Ishikawa (cell line): ENCODE measurements at regions not wholly inside any gene's neighbourhood (a gene's known extent, or its start where the extent isn't known, plus 50 kb on each side); places are given as distances from the start of the nearest gene placed in this dataset.

Source experiments
- CEBPB ChIP-seq: IDR thresholded peaks from 2 replicates; pipeline ENCODE4 v1.6.1; 2012
- CREB1 ChIP-seq: IDR thresholded peaks from 2 replicates; pipeline ENCODE4 v1.6.1; 2012; ENCODE audit warnings: low read depth
- EGR1 ChIP-seq: IDR thresholded peaks from 2 replicates; pipeline ENCODE4 v1.6.1; 2012
- EP300 ChIP-seq: IDR thresholded peaks from 2 replicates; pipeline ENCODE4 v1.6.1; 2012; ENCODE audit warnings: borderline replicate concordance
- FOXM1 ChIP-seq: IDR thresholded peaks from 2 replicates; pipeline ENCODE4 v1.6.1; 2012; ENCODE audit warnings: low read depth, borderline replicate concordance
- MAX ChIP-seq: IDR thresholded peaks from 2 replicates; pipeline ENCODE4 v1.6.1; 2012
- NFIC ChIP-seq: IDR thresholded peaks from 2 replicates; pipeline ENCODE4 v1.6.1; 2012
- RAD21 ChIP-seq: IDR thresholded peaks from 2 replicates; pipeline ENCODE4 v1.6.1; 2012; ENCODE audit warnings: low read depth
- REST ChIP-seq: IDR thresholded peaks from 2 replicates; pipeline ENCODE4 v1.6.1; 2012; ENCODE audit warnings: low read depth, mild to moderate bottlenecking
- TCF12 ChIP-seq: IDR thresholded peaks from 2 replicates; pipeline ENCODE4 v1.6.1; 2012; ENCODE audit warnings: low read depth
- TEAD4 ChIP-seq: IDR thresholded peaks from 2 replicates; pipeline ENCODE4 v1.6.1; 2012
- USF1 ChIP-seq: IDR thresholded peaks from 2 replicates; pipeline ENCODE4 v1.6.1; 2012
- YY1 ChIP-seq: IDR thresholded peaks from 2 replicates; pipeline ENCODE4 v1.6.1; 2012; ENCODE audit warnings: low read depth
- ZBTB7A ChIP-seq: IDR thresholded peaks from 2 replicates; pipeline ENCODE4 v1.6.1; 2012; ENCODE audit warnings: low read depth

- TF ChIP-seq TCF12 (no peak), EGR1 (no peak), USF1 (no peak), MAX (no peak), YY1 (no peak), CEBPB (no peak), CREB1 (no peak), RAD21 (no peak)
These were observed 68.6 kb upstream of the SYT1 start for GRCh38 chr12:78795934-78796445.

- no peak for TF ChIP-seq CEBPB
- no peak for TF ChIP-seq REST
- no peak for TF ChIP-seq ZBTB7A
- TF ChIP-seq USF1, result no peak
- TF ChIP-seq CREB1, result no peak
- no peak for TF ChIP-seq FOXM1
- TF ChIP-seq MAX, result no peak
- no peak for TF ChIP-seq TEAD4
- TF ChIP-seq NFIC, result no peak
- no peak for TF ChIP-seq YY1
These were observed 67.2 kb upstream of the SYT1 start for GRCh38 chr12:78797196-78797931.

- TF ChIP-seq RAD21 (no peak), FOXM1 (no peak), CEBPB (no peak)
These were observed 64.9 kb upstream of the SYT1 start for GRCh38 chr12:78799649-78800048.

- TF ChIP-seq CEBPB (no peak), YY1 (no peak), MAX (no peak), REST (no peak)
These were observed 62.0 kb upstream of the SYT1 start for GRCh38 chr12:78802593-78802992.

GRCh38 chr12:78804262-78804661, 60.3 kb upstream of the SYT1 start:
- TF ChIP-seq EGR1 (no peak), RAD21 (no peak), TCF12 (no peak), REST (no peak), EP300 (no peak), CEBPB (no peak), CREB1 (no peak), YY1 (no peak), TEAD4 (no peak)
